Activated CD8-positive, alpha-beta T cell treated with anti-CD3 and anti-CD28 coated beads, Interleukin-2, amount 10 ng/mL, durations not matched to agents 7 days and 5 days (primary cell): ENCODE measurements at regions not wholly inside any gene's neighbourhood (a gene's known extent, or its start where the extent isn't known, plus 50 kb on each side); places are given as distances from the start of the nearest gene placed in this dataset.

Experiments used
- ATAC-seq: fragments of 150-1000 bp; cut with Tn5 transposase; one replicate; pipeline ENCODE4 v1.10.0; 2021; ENCODE audit warnings: moderate library complexity
- CTCF ChIA-PET: fragments of 350-600 bp; sonication (Branson Sonifier 250); formaldehyde crosslinking; loops from one replicate; lab custom pipeline; 2021; ENCODE audit warnings: antibody characterized with exemption; lab: Charles Lee
- POLR2A ChIA-PET: fragments of 350-600 bp; sonication (Branson Sonifier 250); formaldehyde crosslinking; loops from one replicate; lab custom pipeline; 2021; ENCODE audit warnings: antibody characterized with exemption; lab: Charles Lee
- DNase-seq: peaks from one replicate; pipeline ENCODE4 v3.0.0-alpha.2; 2020
- H3K27ac Mint-ChIP-seq: one replicate; pipeline ENCODE4 v1.8.0; 2021; ENCODE audit warnings: mild to moderate bottlenecking, mixed read lengths
- H3K27me3 Mint-ChIP-seq: one replicate; pipeline ENCODE4 v1.8.0; 2021; ENCODE audit warnings: low read depth, mixed read lengths
- H3K36me3 Mint-ChIP-seq: one replicate; pipeline ENCODE4 v1.8.0; 2021; ENCODE audit warnings: low read depth, mixed read lengths
- H3K4me1 Mint-ChIP-seq: one replicate; pipeline ENCODE4 v1.8.0; 2021; ENCODE audit warnings: low read depth, mixed read lengths
- H3K4me3 Mint-ChIP-seq: one replicate; pipeline ENCODE4 v1.8.0; 2021; ENCODE audit warnings: mild to moderate bottlenecking, mixed read lengths
- H3K9me3 Mint-ChIP-seq: one replicate; pipeline ENCODE4 v1.8.0; 2022; ENCODE audit warnings: mixed read lengths; ENCODE audit not compliant: insufficient read depth

- Mint-ChIP-seq H3K27me3 (no peaks in the 10 kb centered on the region), H3K9me3 (no peaks in the 10 kb centered on the region), H3K27ac (no peak overlapping the region), H3K4me3 (no peak overlapping the region), H3K4me1 (no peaks in the 10 kb centered on the region), H3K36me3 (no peaks in the 10 kb centered on the region)
- ChIA-PET POLR2A (no interaction called here), CTCF (no interaction called here)
- DNase-seq (no peak), ATAC-seq (no peak)
Observed at GRCh38 chr6:51273228-51273961, 454.7 kb downstream of the TFAP2B start.

- ATAC-seq = no peak
- DNase-seq = no peak
- POLR2A ChIA-PET = no interaction called here
- CTCF ChIA-PET = no interaction called here
- Mint-ChIP-seq H3K4me1 (no peaks in the 10 kb centered on the region), H3K4me3 (no peak overlapping the region), H3K27me3 (no peaks in the 10 kb centered on the region), H3K36me3 (no peaks in the 10 kb centered on the region), H3K27ac (no peak overlapping the region), H3K9me3 (no peaks in the 10 kb centered on the region)
Observed at GRCh38 chr6:51277474-51277873, 458.8 kb downstream of the TFAP2B start.

- ChIA-PET POLR2A (no interaction called here), CTCF (no interaction called here)
- Mint-ChIP-seq H3K27ac (no peak overlapping the region), H3K36me3 (no peaks in the 10 kb centered on the region), H3K4me1 (no peaks in the 10 kb centered on the region), H3K27me3 (no peaks in the 10 kb centered on the region), H3K4me3 (no peak overlapping the region), H3K9me3 (no peaks in the 10 kb centered on the region)
- ATAC-seq = no peak
- DNase-seq = no peak
Observed at GRCh38 chr6:51282026-51282425, 463.4 kb downstream of the TFAP2B start.

- ChIA-PET POLR2A (no interaction called here), CTCF (interaction anchor here (1.0 kb wide), 1 partner anchor 16 kb away, joined by 3 read pairs; no protein-coding TSS in a partner anchor)
- no peaks in the 10 kb centered on the region for H3K4me1 Mint-ChIP-seq
- no peaks in the 10 kb centered on the region for H3K36me3 Mint-ChIP-seq
- ATAC-seq (no peak), DNase-seq (no peak)
- H3K4me3 Mint-ChIP-seq = no peak overlapping the region
- no peak overlapping the region for H3K27ac Mint-ChIP-seq
- H3K9me3 Mint-ChIP-seq = no peaks in the 10 kb centered on the region
- H3K27me3 Mint-ChIP-seq = no peaks in the 10 kb centered on the region
Observed at GRCh38 chr6:51283723-51284355, 465.2 kb downstream of the TFAP2B start.

- Mint-ChIP-seq H3K27ac (no peak overlapping the region), H3K9me3 (no peaks in the 10 kb centered on the region), H3K4me3 (no peak overlapping the region), H3K36me3 (no peaks in the 10 kb centered on the region), H3K4me1 (no peaks in the 10 kb centered on the region), H3K27me3 (no peaks in the 10 kb centered on the region)
- POLR2A ChIA-PET = no interaction called here
- ATAC-seq (no peak), DNase-seq (no peak)
- CTCF ChIA-PET = no interaction called here
Observed at GRCh38 chr6:51285876-51286275, 467.2 kb downstream of the TFAP2B start.

- Mint-ChIP-seq H3K4me3 (no peak overlapping the region), H3K27me3 (no peaks in the 10 kb centered on the region), H3K4me1 (no peaks in the 10 kb centered on the region), H3K27ac (no peak overlapping the region), H3K36me3 (no peaks in the 10 kb centered on the region), H3K9me3 (no peaks in the 10 kb centered on the region)
- POLR2A ChIA-PET = no interaction called here
- ATAC-seq (no peak), DNase-seq (no peak)
- CTCF ChIA-PET = no interaction called here
Observed at GRCh38 chr6:51289041-51289440, 470.4 kb downstream of the TFAP2B start.

- H3K27me3 Mint-ChIP-seq = no peaks in the 10 kb centered on the region
- no peaks in the 10 kb centered on the region for H3K9me3 Mint-ChIP-seq
- ATAC-seq (no peak), DNase-seq (no peak)
- ChIA-PET CTCF (no interaction called here), POLR2A (no interaction called here)
- H3K36me3 Mint-ChIP-seq = no peaks in the 10 kb centered on the region
- H3K27ac Mint-ChIP-seq = no peak overlapping the region
- H3K4me3 Mint-ChIP-seq = no peak overlapping the region
- no peaks in the 10 kb centered on the region for H3K4me1 Mint-ChIP-seq
Observed at GRCh38 chr6:51292659-51293058, 474.0 kb downstream of the TFAP2B start.

GRCh38 chr6:51299621-51300380 is 481.1 kb downstream of the TFAP2B start:
- H3K27me3 Mint-ChIP-seq = no peaks in the 10 kb centered on the region
- ChIA-PET CTCF (no interaction called here), POLR2A (no interaction called here)
- no peaks in the 10 kb centered on the region for H3K4me1 Mint-ChIP-seq
- no peaks in the 10 kb centered on the region for H3K9me3 Mint-ChIP-seq
- no peaks in the 10 kb centered on the region for H3K36me3 Mint-ChIP-seq
- H3K27ac Mint-ChIP-seq = no peak overlapping the region
- ATAC-seq (no peak), DNase-seq (no peak)
- H3K4me3 Mint-ChIP-seq = no peak overlapping the region

- H3K27me3 Mint-ChIP-seq = no peaks in the 10 kb centered on the region
- H3K9me3 Mint-ChIP-seq = no peaks in the 10 kb centered on the region
- no peaks in the 10 kb centered on the region for H3K4me1 Mint-ChIP-seq
- DNase-seq = no peak
- CTCF ChIA-PET = no interaction called here
- H3K27ac Mint-ChIP-seq = no peak overlapping the region
- H3K4me3 Mint-ChIP-seq = no peak overlapping the region
- POLR2A ChIA-PET = no interaction called here
- no peaks in the 10 kb centered on the region for H3K36me3 Mint-ChIP-seq
- no peak for ATAC-seq
Observed at GRCh38 chr6:51300510-51300909, 481.8 kb downstream of the TFAP2B start.

- ChIA-PET POLR2A (no interaction called here), CTCF (no interaction called here)
- no peak for DNase-seq
- Mint-ChIP-seq H3K4me3 (no peak overlapping the region), H3K36me3 (no peaks in the 10 kb centered on the region), H3K4me1 (no peaks in the 10 kb centered on the region), H3K27ac (no peak overlapping the region), H3K27me3 (no peaks in the 10 kb centered on the region), H3K9me3 (no peaks in the 10 kb centered on the region)
- ATAC-seq = no peak
Observed at GRCh38 chr6:51301962-51302361, 483.3 kb downstream of the TFAP2B start.

- DNase-seq (no peak), ATAC-seq (no peak)
- no peaks in the 10 kb centered on the region for H3K36me3 Mint-ChIP-seq
- no peak overlapping the region for H3K4me3 Mint-ChIP-seq
- ChIA-PET POLR2A (no interaction called here), CTCF (no interaction called here)
- H3K9me3 Mint-ChIP-seq = no peaks in the 10 kb centered on the region
- H3K4me1 Mint-ChIP-seq = no peaks in the 10 kb centered on the region
- H3K27me3 Mint-ChIP-seq = no peaks in the 10 kb centered on the region
- H3K27ac Mint-ChIP-seq = no peak overlapping the region
Observed at GRCh38 chr6:51302431-51302830, 483.8 kb downstream of the TFAP2B start.

- Mint-ChIP-seq H3K9me3 (no peaks in the 10 kb centered on the region), H3K27me3 (no peaks in the 10 kb centered on the region), H3K36me3 (no peaks in the 10 kb centered on the region), H3K27ac (no peak overlapping the region), H3K4me1 (no peaks in the 10 kb centered on the region), H3K4me3 (no peak overlapping the region)
- ATAC-seq = no peak
- ChIA-PET POLR2A (no interaction called here), CTCF (no interaction called here)
- DNase-seq = no peak
Observed at GRCh38 chr6:51303338-51303737, 484.7 kb downstream of the TFAP2B start.
